ENCODE measurements at regions not wholly inside any gene's neighbourhood (a gene's known extent, or its start where the extent isn't known, plus 50 kb on each side); places are given as distances from the start of the nearest gene placed in this dataset.

DNA sequence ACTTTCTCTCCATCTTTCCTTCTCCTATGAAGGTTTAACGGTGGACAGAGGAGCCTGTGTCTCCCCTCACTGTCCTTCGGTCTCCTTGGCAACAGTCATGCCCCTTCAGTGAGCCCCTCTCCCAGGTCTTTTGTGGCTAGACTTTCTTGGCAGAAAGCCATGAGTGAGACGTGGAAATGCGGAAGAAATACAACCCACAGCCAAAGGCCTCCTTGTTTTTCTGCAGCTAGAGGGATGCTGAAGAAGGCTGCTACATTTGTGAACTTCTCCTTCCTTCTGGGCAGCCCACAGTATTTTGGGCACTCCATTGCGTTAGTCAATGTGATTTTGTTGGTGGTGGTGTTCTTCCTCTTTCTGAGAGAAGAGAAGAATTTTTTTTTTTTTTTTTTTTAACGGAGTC, 333.7 kb upstream of the PODXL start:
- DNase-seq, result no peak
- in situ Hi-C loops (cut with HindIII; ENCODE audit: low pct_ligation_motif_present, low pct_unique_long_range_greater_than_20kb, low sequenced_read_pairs), result no loop called here

DNA sequence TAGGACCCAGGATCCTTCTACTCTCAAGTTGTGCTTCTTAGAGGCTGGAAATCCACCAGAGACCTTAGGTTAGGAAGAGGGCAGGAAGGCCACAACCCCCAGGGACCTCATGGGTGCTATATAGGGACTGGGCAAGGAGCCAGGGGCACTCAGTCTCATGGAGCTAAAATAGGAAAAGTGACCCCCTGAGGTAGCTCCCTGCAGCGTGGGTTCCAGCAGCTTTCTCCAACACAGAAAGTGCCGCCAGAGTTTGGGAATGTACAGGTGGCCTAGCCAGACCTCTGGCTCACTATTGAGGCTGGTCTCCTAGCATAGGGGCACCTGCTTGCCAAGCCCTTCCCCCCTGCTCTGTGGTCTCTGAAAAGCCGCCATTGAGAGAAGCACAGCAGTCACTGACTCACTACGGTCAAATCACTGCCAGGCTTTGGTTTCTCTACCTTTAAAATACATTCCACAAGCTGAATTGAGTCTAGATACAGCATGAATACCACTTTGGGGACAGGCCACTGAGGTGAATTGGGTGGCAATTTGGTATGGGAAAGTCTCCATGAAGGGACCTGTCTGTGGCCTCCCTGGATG, 333.2 kb upstream of the PODXL start:
- in situ Hi-C loops (cut with HindIII; ENCODE audit: low pct_ligation_motif_present, low pct_unique_long_range_greater_than_20kb, low sequenced_read_pairs), result no loop called here
- no peak for DNase-seq

GRCh38 chr7:131883769-131884168, 327.3 kb upstream of the PODXL start:
- no peak for DNase-seq
- in situ Hi-C loops (cut with HindIII; ENCODE audit: low pct_ligation_motif_present, low pct_unique_long_range_greater_than_20kb, low sequenced_read_pairs), result no loop called here

DNA sequence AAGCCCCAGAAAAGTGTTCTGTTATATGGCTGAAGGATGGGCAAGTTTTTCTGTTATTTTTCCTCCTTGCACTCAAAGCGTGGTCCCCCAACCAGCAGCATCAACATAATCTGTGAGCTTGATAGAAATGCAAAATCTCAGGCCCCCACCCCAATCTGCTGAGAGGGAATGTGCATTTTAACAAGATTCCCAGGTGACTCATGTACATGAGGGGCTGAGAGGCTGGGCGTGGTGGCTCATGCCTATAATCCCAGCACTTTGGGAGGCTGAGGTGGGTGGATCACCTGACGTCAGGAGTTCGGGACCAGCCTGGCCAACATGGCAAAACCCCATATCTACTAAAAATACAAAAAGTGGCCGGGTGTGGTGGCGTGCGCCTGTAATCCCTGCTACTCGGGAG, 326.8 kb upstream of the PODXL start:
- in situ Hi-C loops (cut with HindIII; ENCODE audit: low pct_ligation_motif_present, low pct_unique_long_range_greater_than_20kb, low sequenced_read_pairs), result no loop called here
- no peak for DNase-seq

DNA sequence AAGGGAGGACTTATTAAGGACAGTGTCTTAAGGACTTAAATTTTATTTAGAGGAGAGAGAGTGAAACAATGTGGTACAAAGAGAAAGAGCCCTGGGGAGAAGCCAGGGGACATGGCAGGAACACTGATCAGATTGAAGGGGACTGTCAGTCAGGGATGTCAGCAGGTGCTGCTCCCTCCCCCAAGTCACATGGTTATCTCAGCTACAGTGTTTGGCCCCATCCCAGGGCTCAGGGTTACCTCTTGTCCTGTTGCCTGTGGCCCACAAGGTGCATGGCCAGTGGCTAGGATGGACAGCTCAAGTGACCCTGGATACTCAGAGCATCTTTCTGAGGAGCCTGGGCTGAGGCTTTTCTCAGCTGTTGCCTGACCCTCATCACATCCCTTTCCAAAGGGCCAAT, 325.9 kb upstream of the PODXL start:
- DNase-seq, result no peak
- in situ Hi-C loops (cut with HindIII; ENCODE audit: low pct_ligation_motif_present, low pct_unique_long_range_greater_than_20kb, low sequenced_read_pairs), result no loop called here

DNA sequence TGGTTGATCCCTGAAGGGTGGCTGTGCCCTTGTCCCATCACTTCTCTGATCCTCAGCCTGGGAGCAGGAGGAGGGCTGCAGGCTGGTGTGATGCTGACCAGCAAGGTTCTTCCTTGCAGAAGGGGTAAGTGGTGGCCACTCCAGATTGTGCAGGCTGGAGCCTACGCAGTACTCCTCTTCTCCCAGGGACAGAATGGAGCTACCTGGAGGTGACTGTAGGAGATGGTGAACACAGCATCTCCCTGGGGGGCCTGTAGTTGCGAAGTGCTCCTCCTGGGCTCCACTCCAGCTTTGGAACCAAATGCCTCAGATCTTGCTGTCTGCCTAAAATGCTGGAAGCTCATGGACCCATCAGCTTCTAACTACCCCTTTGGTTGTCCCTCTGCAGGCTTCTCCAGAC, 323.6 kb upstream of the PODXL start:
- DNase-seq, result no peak
- in situ Hi-C loops (cut with HindIII; ENCODE audit: low pct_ligation_motif_present, low pct_unique_long_range_greater_than_20kb, low sequenced_read_pairs), result no loop called here

DNA sequence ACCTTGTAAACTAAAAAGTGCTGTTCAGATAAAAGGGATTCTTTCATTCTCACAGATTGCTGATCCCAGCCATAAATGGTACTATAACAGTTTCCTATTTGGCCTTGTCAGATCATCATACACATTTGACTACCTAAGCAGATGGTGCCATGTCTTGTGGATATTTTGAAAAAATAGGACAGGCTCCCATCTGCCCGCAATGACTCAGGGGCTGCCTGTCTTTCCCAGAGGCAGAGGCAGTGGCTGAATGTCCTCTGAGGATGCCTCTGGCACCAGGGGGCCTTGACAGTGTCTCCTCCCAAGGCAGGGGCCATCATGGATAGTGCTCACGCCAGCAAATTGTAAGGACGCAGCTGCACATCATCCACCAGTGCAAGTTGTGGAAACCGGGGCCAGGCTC, 323.0 kb upstream of the PODXL start:
- in situ Hi-C loops (cut with HindIII; ENCODE audit: low pct_ligation_motif_present, low pct_unique_long_range_greater_than_20kb, low sequenced_read_pairs), result no loop called here
- no peak for DNase-seq

GRCh38 chr7:131878777-131879176, 322.3 kb upstream of the PODXL start:
- no peak for DNase-seq
- in situ Hi-C loops (cut with HindIII; ENCODE audit: low pct_ligation_motif_present, low pct_unique_long_range_greater_than_20kb, low sequenced_read_pairs), result no loop called here

- in situ Hi-C loops (cut with HindIII; ENCODE audit: low pct_ligation_motif_present, low pct_unique_long_range_greater_than_20kb, low sequenced_read_pairs), result no loop called here
- DNase-seq, result no peak
Observed at GRCh38 chr7:131873581-131873980, 317.2 kb upstream of the PODXL start.

GRCh38 chr7:131869986-131870385, 313.6 kb upstream of the PODXL start:
- DNase-seq, result no peak
- in situ Hi-C loops (cut with HindIII; ENCODE audit: low pct_ligation_motif_present, low pct_unique_long_range_greater_than_20kb, low sequenced_read_pairs), result no loop called here

DNA sequence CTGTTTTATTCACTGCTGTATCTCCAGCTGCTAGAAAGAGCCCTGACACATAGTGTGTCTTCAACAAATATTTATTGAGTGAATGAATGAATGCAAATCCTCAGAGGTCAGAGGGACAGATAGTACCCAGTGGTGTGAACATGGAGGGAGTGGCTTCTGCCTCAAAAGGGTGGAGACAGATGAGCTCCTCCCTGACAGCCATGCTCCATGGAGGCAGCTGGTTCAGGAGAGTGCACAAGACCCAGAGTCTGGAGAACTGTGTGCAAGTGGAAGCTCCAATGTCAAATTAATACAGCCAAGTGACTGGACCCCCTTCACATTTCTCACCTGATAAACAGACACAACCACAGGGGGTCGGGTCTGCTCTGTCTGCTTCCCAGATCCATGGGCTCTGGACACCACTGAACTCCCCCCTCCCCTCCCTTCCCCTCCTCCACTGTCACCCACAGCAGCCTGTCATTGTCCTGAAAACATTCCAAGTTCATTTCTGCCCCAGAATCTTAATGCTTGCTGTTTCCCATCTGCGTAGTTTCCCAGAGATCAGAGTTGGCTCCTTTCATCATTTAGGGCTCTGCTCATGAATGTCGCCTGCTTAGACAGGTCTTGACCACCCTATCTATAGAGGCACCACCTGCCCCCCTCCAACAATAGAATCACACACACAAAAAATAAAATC, 312.9 kb upstream of the PODXL start:
- in situ Hi-C loops (cut with HindIII; ENCODE audit: low pct_ligation_motif_present, low pct_unique_long_range_greater_than_20kb, low sequenced_read_pairs), result no loop called here
- no peak for DNase-seq

DNA sequence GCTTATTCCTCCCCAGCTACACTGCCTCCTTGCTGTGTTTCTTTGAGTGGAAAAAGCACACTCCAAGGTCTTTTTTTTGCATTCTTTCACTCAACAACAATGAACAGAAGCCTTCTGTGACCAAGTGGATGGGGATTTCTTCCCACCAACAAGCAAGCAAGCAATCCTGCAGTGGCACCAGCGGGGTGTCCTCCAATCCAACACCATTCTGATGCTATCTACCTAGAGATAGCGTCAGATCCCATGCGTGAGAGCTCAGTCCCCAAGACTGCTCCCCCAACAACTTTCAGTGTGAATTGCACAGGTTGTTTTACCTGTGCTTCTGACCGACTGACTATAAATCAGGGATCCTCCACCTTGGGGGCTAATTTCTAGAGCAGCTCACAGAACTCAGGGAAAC, 311.0 kb upstream of the PODXL start:
- in situ Hi-C loops (cut with HindIII; ENCODE audit: low pct_ligation_motif_present, low pct_unique_long_range_greater_than_20kb, low sequenced_read_pairs), result no loop called here
- no peak for DNase-seq

- in situ Hi-C loops (cut with HindIII; ENCODE audit: low pct_ligation_motif_present, low pct_unique_long_range_greater_than_20kb, low sequenced_read_pairs), result no loop called here
- no peak for DNase-seq
Observed at GRCh38 chr7:131865911-131866310, 309.5 kb upstream of the PODXL start.

DNA sequence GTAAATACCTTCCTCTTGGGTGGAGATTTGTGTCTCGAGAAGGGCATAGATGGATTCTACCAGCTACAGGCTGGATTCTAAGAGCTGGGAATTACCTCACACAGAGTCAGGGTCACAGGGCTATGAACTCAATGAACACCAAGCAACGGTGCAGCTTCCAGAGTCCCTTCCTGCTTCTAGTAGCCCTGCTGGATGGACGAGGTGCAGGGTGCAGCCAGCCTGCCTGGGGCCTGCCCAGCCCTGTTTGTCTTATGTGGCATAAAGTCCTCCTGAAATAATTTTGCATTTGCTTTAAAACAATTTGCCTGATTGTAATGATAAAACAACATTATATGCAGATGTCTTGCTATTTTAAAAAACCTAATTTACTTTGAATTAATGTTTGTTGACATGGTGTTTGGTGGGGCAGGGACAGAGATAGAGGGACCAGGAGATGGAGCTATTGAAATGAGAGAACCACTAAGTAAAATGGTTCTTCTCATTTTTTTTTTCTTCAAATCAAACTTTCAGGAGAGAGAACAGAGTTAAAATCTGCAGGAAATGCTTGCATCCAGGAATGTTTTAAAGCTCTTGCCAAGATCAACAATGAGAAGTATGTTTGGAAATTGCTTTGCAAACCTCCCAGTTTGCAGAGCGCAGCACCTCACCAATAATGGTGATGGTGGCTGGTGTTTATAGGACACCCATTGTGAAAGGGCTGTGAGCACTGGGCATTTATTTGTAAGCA, 305.4 kb upstream of the PODXL start:
- no peak for DNase-seq
- in situ Hi-C loops (cut with HindIII; ENCODE audit: low pct_ligation_motif_present, low pct_unique_long_range_greater_than_20kb, low sequenced_read_pairs), result no loop called here

GRCh38 chr7:131859147-131859821, 302.9 kb upstream of the PODXL start:
- in situ Hi-C loops (cut with HindIII; ENCODE audit: low pct_ligation_motif_present, low pct_unique_long_range_greater_than_20kb, low sequenced_read_pairs), result no loop called here

DNA sequence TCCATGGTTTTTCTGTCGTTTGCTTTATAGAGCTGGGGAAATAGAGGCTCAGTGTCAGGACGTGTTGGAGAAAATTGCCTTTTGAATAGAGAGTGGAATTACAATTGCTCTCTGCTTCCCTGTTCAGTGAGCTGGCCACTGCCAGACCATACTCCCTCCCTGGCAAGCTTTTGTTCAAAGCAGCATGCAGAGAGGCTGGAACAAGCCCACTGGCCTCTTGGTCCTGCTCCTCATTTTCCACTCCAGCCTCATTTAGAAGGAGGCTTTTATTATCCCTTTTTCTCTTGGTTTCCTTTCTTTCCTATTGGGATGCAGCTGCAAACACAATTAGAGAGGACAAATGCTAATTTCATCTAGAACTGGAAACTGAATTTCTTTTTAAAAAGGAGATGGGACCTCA, 302.2 kb upstream of the PODXL start:
- in situ Hi-C loops (cut with HindIII; ENCODE audit: low pct_ligation_motif_present, low pct_unique_long_range_greater_than_20kb, low sequenced_read_pairs), result no loop called here
- DNase-seq, result no peak

More at GRCh38 chr7:131859147-131859821, 302.9 kb upstream of the PODXL start:
- DNase-seq, result peak; percentile 77

DNA sequence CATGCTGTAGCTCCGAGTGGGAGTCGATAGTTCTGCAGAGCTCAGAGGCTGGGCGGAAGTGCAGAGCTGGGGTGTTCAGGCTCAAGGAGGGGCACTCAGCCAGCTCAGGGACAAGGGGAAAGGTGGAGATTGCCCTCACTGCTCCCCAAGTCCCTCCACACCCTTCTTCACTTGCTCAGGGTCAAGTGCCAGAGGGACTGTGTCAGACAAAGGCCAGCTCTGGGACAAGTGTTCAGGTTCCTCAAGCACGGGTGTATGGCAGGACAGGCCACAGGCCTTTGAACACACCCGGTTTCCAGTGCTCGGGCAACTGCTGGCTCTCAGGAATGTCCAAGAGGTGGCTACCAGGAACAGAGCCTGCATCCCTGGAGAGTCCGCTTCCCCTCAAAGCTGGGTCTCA, 293.0 kb upstream of the PODXL start:
- DNase-seq, result no peak
- in situ Hi-C loops (cut with HindIII; ENCODE audit: low pct_ligation_motif_present, low pct_unique_long_range_greater_than_20kb, low sequenced_read_pairs), result no loop called here

DNA sequence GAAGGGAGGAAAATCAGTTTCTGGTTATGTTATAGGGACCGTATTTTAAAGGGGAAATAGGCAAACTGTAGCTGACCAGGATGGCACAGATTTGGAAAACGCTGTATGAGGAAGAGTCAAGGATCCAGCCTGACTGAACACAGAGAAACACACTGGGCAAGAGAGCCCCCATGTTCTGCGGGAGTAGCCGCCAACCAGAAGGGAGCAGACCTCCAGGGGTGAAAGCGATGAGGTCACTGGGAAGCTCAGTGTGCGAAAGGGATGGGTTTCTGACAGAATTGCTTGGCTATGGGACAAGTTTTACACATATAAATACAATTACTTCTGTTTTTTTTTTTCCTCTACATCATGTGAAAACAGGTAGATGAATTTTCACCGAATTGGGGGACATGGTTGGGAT, 291.6 kb upstream of the PODXL start:
- in situ Hi-C loops (cut with HindIII; ENCODE audit: low pct_ligation_motif_present, low pct_unique_long_range_greater_than_20kb, low sequenced_read_pairs), result no loop called here
- DNase-seq, result no peak

- in situ Hi-C loops (cut with HindIII; ENCODE audit: low pct_ligation_motif_present, low pct_unique_long_range_greater_than_20kb, low sequenced_read_pairs), result no loop called here
- DNase-seq, result no peak
Observed at GRCh38 chr7:131845573-131846314, 289.3 kb upstream of the PODXL start.
